Progenitor cell of endocrine pancreas (in vitro differentiated cells): ENCODE measurements at regions not wholly inside any gene's neighbourhood (a gene's known extent, or its start where the extent isn't known, plus 50 kb on each side); places are given as distances from the start of the nearest gene placed in this dataset.

Experiments
- DNase-seq: peaks from one replicate; pipeline ENCODE4 v3.0.0; 2021; ENCODE audit warnings: low spot score; ENCODE audit not compliant: unreplicated experiment
- H3K27ac Mint-ChIP-seq: 2 replicates; pipeline ENCODE4 v1.8.0; 2021; ENCODE audit warnings: mild to moderate bottlenecking, moderate library complexity, mixed read lengths
- H3K27me3 Mint-ChIP-seq: 2 replicates; pipeline ENCODE4 v1.8.0; 2021; ENCODE audit warnings: mixed read lengths
- H3K36me3 Mint-ChIP-seq: 2 replicates; pipeline ENCODE4 v1.8.0; 2022; ENCODE audit warnings: mixed read lengths; ENCODE audit not compliant: insufficient read depth
- H3K4me1 Mint-ChIP-seq: 2 replicates; pipeline ENCODE4 v1.8.0; 2021; ENCODE audit warnings: low read depth, mixed read lengths
- H3K4me3 Mint-ChIP-seq: 2 replicates; pipeline ENCODE4 v1.8.0; 2021; ENCODE audit warnings: low read depth, mild to moderate bottlenecking, moderate library complexity, mixed read lengths
- H3K9me3 Mint-ChIP-seq: 2 replicates; pipeline ENCODE4 v1.8.0; 2021; ENCODE audit warnings: low read depth, mixed read lengths
- CTCF ChIP-seq: fragments of 200-600 bp; sonication (generic); IDR thresholded peaks from one replicate; pipeline ENCODE4 v1.5.0; 2021; ENCODE audit warnings: antibody characterized with exemption, mild to moderate bottlenecking; ENCODE audit not compliant: unreplicated experiment

DNA sequence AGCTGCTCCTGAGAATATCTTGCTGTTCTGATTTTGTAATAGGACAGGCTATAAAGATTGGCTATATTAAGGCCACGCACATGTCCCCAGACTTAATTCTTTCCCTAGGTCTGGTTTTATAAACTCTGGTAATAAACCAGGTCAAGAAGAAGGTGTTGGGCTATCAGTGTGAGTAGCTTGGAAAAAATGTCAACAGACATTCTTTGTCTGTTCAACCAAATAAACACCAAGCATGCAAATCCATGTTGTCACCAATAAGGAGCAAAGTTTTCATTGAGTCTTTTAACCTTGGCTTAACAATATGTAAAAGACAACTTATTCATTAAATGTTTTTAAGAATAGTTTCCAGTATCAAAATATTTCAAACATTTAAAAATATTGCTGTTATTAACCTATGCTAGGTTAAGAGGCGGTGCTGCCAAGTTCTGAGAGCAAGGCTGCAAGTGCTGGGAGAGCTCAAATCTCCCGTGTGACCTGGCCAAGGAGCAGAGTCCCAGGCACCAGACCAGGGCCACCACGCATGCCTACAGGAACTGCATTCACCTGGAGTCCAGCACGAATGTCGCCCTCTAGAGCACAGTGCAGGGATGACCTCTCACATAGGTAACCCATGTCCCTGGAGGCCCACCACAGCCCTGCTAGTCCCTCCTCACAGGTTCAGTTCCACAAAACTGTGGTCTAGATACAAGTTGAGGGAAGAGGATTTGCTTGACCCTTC lies 120.5 kb upstream of the POU3F3 start:
- Mint-ChIP-seq H3K4me1 (peaks cover 3% of the 10 kb centered on the region), H3K27ac (no peak overlapping the region), H3K36me3 (no peaks in the 10 kb centered on the region), H3K4me3 (no peak overlapping the region), H3K27me3 (peaks cover 24% of the 10 kb centered on the region), H3K9me3 (peaks cover 10% of the 10 kb centered on the region)
- TF ChIP-seq CTCF: peak; percentile 51
- no peak for DNase-seq

DNA sequence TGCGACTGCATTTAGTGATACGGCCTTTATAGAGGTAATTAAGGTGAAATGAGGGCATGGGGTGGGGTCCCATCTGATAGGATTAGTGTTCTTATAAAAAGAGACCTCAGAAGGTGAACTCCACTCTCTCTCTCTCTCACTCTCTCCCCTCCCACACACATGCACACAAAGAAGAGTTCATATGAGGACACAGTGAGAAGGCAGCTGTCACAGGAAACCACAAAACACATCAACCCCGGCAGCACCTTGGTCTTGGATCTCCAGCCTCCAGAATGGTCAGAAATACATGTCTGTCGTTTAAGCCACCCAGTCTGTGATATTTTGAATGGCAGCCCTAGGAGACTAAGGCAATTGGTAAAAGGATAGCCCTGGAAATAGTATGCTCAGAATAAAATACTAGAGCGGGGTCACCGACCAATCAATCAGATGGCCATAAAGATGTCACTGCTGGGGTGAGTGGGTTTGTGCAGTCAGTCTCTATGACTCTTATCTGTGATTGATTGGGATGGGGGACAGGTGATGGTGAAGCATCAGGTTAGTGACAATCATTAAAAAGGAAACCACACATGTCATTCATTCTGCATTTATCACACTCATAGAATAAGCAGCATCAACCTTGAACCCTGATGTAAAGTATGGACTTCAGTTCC lies 118.9 kb upstream of the POU3F3 start:
- H3K27me3 Mint-ChIP-seq: peaks cover 15% of the 10 kb centered on the region
- H3K9me3 Mint-ChIP-seq: peaks cover 10% of the 10 kb centered on the region
- DNase-seq: no peak
- H3K4me3 Mint-ChIP-seq: no peak overlapping the region
- no peak overlapping the region for H3K27ac Mint-ChIP-seq
- TF ChIP-seq CTCF: no peak
- H3K36me3 Mint-ChIP-seq: no peaks in the 10 kb centered on the region
- H3K4me1 Mint-ChIP-seq: peaks cover 3% of the 10 kb centered on the region

GRCh38 chr2:104736026-104736425 lies 117.9 kb upstream of the POU3F3 start:
- H3K4me3 Mint-ChIP-seq: no peak overlapping the region
- H3K36me3 Mint-ChIP-seq: no peaks in the 10 kb centered on the region
- H3K4me1 Mint-ChIP-seq: peaks cover 3% of the 10 kb centered on the region
- peaks cover 17% of the 10 kb centered on the region for H3K27me3 Mint-ChIP-seq
- H3K9me3 Mint-ChIP-seq: peaks cover 6% of the 10 kb centered on the region
- no peak for TF ChIP-seq CTCF
- no peak overlapping the region for H3K27ac Mint-ChIP-seq
- DNase-seq: no peak

DNA sequence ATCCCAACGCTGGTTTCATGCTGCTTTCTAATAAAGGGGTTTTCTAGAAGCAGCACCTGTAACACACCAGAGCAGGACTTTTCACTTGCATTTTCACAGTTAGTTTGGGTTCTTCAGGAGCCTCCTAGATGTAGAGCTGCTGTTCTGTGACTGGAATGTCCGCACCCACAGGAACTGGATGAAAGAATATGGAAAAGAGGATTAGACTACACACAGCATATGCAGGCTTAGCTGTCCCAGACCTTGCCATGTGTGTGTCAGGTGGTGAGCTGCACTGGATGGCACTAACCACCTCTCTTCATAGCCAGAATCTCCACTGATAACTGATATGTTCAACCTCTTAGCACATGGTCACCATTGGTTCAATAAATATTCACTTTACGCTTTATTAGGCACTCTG lies 112.1 kb upstream of the POU3F3 start:
- peaks cover 41% of the 10 kb centered on the region for H3K27me3 Mint-ChIP-seq
- H3K36me3 Mint-ChIP-seq: no peaks in the 10 kb centered on the region
- H3K27ac Mint-ChIP-seq: no peak overlapping the region
- TF ChIP-seq CTCF: no peak
- peaks cover 2% of the 10 kb centered on the region for H3K4me1 Mint-ChIP-seq
- H3K9me3 Mint-ChIP-seq: no peaks in the 10 kb centered on the region
- no peak overlapping the region for H3K4me3 Mint-ChIP-seq
- DNase-seq: no peak

- TF ChIP-seq CTCF: no peak
- Mint-ChIP-seq H3K4me3 (no peak overlapping the region), H3K27ac (no peak overlapping the region), H3K36me3 (no peaks in the 10 kb centered on the region), H3K4me1 (peaks cover 2% of the 10 kb centered on the region), H3K9me3 (no peaks in the 10 kb centered on the region), H3K27me3 (peaks cover 46% of the 10 kb centered on the region)
- no peak for DNase-seq
Measured at GRCh38 chr2:104744537-104744936, 109.4 kb upstream of the POU3F3 start.
